ENCODE measurements at regions not wholly inside any gene's neighbourhood (a gene's known extent, or its start where the extent isn't known, plus 50 kb on each side); places are given as distances from the start of the nearest gene placed in this dataset.

GRCh38 chr3:191783024-191783423, 322.1 kb downstream of the PYDC2 start:
- FAIRE-seq (no peak), DNase-seq (ENCODE audit: insufficient read length, low spot score) (no peak)
- TF ChIP-seq CTCF (IDR thresholded peaks at IDR 0.05; ENCODE audit: insufficient read depth, missing control alignments): no peak

- FAIRE-seq (no peak), DNase-seq (ENCODE audit: insufficient read length, low spot score) (no peak)
- no peak for TF ChIP-seq CTCF (IDR thresholded peaks at IDR 0.05; ENCODE audit: insufficient read depth, missing control alignments)
Observed at GRCh38 chr3:191790934-191791333, 330.0 kb downstream of the PYDC2 start.

- TF ChIP-seq CTCF (IDR thresholded peaks at IDR 0.05; ENCODE audit: insufficient read depth, missing control alignments): no peak
- DNase-seq (ENCODE audit: insufficient read length, low spot score): no peak
- no peak for FAIRE-seq
Observed at GRCh38 chr3:191792580-191792979, 331.6 kb downstream of the PYDC2 start.

- DNase-seq (ENCODE audit: insufficient read length, low spot score) (no peak), FAIRE-seq (no peak)
- TF ChIP-seq CTCF (IDR thresholded peaks at IDR 0.05; ENCODE audit: insufficient read depth, missing control alignments): no peak
Observed at GRCh38 chr3:191795196-191795595, 334.2 kb downstream of the PYDC2 start.

- DNase-seq (ENCODE audit: insufficient read length, low spot score) (no peak), FAIRE-seq (no peak)
- no peak for TF ChIP-seq CTCF (IDR thresholded peaks at IDR 0.05; ENCODE audit: insufficient read depth, missing control alignments)
Observed at GRCh38 chr3:191797271-191797670, 336.3 kb downstream of the PYDC2 start.

- no peak for TF ChIP-seq CTCF (IDR thresholded peaks at IDR 0.05; ENCODE audit: insufficient read depth, missing control alignments)
- FAIRE-seq (no peak), DNase-seq (ENCODE audit: insufficient read length, low spot score) (no peak)
Observed at GRCh38 chr3:191802671-191803070, 341.7 kb downstream of the PYDC2 start.

- TF ChIP-seq CTCF (IDR thresholded peaks at IDR 0.05; ENCODE audit: insufficient read depth, missing control alignments): no peak
- no peak for DNase-seq (ENCODE audit: insufficient read length, low spot score)
- FAIRE-seq: no peak
Observed at GRCh38 chr3:191804935-191805334, 344.0 kb downstream of the PYDC2 start.

Data from D721Med (cell line).